ENCODE measurements at regions not wholly inside any gene's neighbourhood (a gene's known extent, or its start where the extent isn't known, plus 50 kb on each side); places are given as distances from the start of the nearest gene placed in this dataset.

DNA sequence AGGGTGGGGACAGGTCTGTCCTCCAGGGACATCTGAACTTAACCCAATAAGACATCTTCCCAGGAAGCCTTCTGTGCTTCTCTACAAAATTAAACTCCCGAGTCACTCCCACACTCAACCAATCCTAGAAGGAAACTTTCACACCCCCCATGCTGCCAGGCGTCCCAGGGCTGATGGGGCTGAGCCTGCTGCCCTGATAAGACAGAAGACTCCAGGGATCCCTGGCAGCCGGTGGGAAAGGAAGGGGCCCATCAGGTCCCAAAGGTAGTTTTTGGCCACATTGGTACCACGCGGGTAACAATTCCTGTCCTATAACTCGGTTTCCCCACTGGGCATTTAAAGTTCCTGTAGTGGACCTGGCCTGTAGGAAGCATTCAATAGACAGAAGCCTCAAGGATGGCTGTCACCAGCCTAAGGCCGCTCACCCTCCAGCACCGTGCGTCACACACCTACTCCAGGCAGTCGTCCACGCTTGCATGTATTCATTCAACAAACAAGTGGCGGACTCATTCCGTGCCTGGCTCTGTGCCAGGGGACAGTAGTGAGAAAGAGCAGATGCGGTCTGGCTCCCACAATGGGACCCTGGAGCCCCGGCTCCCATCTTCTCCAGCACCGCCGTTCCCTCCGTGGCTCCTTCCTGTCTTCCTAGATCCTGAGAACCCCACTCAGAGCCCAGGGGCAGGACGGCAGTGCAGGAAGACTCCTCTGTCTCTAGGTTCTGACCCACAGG, 465.2 kb downstream of the NPHP4 start:
- no peaks in the 10 kb centered on the region for H3K36me3 ChIP-seq (ENCODE audit: control insufficient read depth in 3 of 3, insufficient read depth in 3 of 3, low read length in 3 of 3)
- H3K4me1 ChIP-seq (ENCODE audit: control insufficient read depth in 3 of 3, insufficient read depth in 3 of 3, low read length in 3 of 3) = no peaks in the 10 kb centered on the region
- no peak overlapping the region for H3K9ac ChIP-seq (ENCODE audit: low read depth in 1 of 3, low read length in 3 of 3)
- H3K27me3 ChIP-seq (ENCODE audit: control insufficient read depth in 3 of 3, insufficient read depth in 3 of 3, low read length in 3 of 3) = peaks cover 11 to 37% (median 26%) of the 10 kb centered on the region in 3 donors
- H3K4me3 ChIP-seq (ENCODE audit: low read length in 3 of 3) = no peak overlapping the region
- H3K27ac ChIP-seq (ENCODE audit: low read depth, low read length) = no peak overlapping the region
- H3K9me3 ChIP-seq (ENCODE audit: control insufficient read depth in 3 of 3, low read length in 3 of 3) = peaks cover 0 to 4% (median 2%) of the 10 kb centered on the region in 3 donors

DNA sequence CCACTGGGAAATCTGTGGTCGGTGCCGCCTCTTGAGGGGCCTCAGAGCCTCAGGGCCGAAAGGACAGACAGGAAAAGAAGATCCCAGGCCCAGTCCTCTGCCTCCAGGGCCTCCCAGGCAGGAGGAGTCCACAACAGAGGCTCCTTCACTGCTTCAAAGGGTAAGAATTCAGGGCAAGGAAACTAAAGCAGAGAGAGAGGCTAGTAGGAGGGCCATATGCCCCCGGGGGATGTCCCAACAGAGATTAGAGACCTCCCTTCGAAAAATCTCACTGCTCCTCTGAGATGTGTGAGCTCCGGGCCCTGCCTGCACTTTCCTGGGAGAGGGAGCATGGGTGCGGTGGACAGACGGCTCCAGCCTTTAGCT, 465.9 kb downstream of the NPHP4 start:
- Histone ChIP-seq H3K27ac (ENCODE audit: low read depth, low read length) (no peak overlapping the region), H3K4me1 (ENCODE audit: control insufficient read depth in 3 of 3, insufficient read depth in 3 of 3, low read length in 3 of 3) (no peaks in the 10 kb centered on the region), H3K27me3 (ENCODE audit: control insufficient read depth in 3 of 3, insufficient read depth in 3 of 3, low read length in 3 of 3) (peaks cover 11 to 37% (median 26%) of the 10 kb centered on the region in 3 donors), H3K36me3 (ENCODE audit: control insufficient read depth in 3 of 3, insufficient read depth in 3 of 3, low read length in 3 of 3) (no peaks in the 10 kb centered on the region), H3K9me3 (ENCODE audit: control insufficient read depth in 3 of 3, low read length in 3 of 3) (peaks cover 0 to 4% (median 2%) of the 10 kb centered on the region in 3 donors), H3K9ac (ENCODE audit: low read depth in 1 of 3, low read length in 3 of 3) (no peak overlapping the region), H3K4me3 (ENCODE audit: low read length in 3 of 3) (no peak overlapping the region)

DNA sequence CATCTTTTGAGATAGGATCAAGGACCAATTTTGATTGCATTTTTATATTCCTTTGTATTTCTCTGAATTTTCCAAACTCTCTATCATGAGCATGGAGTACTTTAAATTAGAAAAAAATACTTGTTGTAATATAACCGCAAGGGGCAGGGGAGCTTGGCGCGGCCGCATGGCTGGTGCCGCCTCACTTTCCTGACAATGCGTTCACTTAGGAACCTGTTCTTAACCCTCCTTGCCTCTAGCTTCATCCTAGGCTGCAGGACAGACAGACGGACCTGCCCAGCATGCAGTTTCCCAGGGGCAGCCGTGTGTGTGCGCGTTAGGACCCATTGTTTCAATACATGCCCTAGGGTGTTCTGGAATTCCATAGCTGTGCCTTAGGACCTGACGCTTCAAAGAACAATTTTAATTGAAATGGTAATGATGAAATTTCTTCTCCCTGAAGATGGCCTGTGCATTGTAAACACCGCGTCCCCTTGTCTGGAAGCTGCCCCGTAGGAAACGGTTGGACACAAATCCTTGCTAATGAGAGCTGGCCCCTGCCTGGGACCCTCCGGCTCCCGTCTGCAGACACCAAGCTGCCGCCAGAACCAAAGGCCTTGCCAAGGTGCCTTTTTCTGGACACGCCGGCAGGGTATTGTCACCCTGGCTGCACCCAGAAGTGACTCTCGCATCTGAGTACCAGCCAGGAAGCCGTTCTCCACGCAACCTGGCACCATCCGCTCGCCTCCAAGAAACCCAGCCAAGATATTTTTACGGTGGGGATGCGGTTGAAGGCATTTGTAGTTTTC, 466.4 kb downstream of the NPHP4 start:
- peaks cover 11 to 37% (median 26%) of the 10 kb centered on the region in 3 donors for H3K27me3 ChIP-seq (ENCODE audit: control insufficient read depth in 3 of 3, insufficient read depth in 3 of 3, low read length in 3 of 3)
- no peaks in the 10 kb centered on the region for H3K4me1 ChIP-seq (ENCODE audit: control insufficient read depth in 3 of 3, insufficient read depth in 3 of 3, low read length in 3 of 3)
- H3K36me3 ChIP-seq (ENCODE audit: control insufficient read depth in 3 of 3, insufficient read depth in 3 of 3, low read length in 3 of 3) = no peaks in the 10 kb centered on the region
- H3K27ac ChIP-seq (ENCODE audit: low read depth, low read length) = no peak overlapping the region
- H3K9me3 ChIP-seq (ENCODE audit: control insufficient read depth in 3 of 3, low read length in 3 of 3) = peaks cover 0 to 4% (median 2%) of the 10 kb centered on the region in 3 donors
- H3K4me3 ChIP-seq (ENCODE audit: low read length in 3 of 3) = no peak overlapping the region
- H3K9ac ChIP-seq (ENCODE audit: low read depth in 1 of 3, low read length in 3 of 3) = no peak overlapping the region

DNA sequence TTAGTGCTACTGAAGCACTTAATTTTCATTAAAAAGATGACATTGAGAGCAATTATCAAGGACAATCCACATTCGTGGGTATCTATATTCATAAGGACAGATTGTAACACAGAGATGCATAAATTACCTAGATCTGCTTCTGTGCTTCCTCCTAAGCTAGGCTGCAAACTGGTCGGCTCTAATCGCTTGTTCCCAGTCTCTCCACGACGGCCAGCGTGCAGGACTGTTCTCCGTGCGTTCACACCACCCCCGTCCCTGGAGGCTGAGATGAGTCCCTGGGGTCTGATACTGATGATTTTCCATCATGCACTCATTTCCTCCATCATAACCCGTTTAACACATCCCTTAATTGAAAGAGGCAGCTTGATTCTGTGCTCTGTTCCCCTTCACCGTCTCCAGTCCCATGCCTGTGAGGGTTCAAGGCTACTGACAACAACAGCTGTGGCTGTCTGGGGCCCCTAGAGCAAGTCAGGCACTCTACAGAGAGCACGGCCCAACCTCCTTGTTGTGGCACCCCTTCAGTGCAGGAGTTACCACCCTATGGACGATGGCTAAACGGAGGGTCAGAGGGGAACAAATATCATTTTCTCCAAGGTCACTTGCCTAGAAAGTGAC, 469.6 kb downstream of the NPHP4 start:
- Histone ChIP-seq H3K27ac (ENCODE audit: low read depth, low read length) (no peak overlapping the region), H3K27me3 (ENCODE audit: control insufficient read depth in 3 of 3, insufficient read depth in 3 of 3, low read length in 3 of 3) (peaks cover 11 to 34% (median 26%) of the 10 kb centered on the region in 3 donors), H3K4me1 (ENCODE audit: control insufficient read depth in 3 of 3, insufficient read depth in 3 of 3, low read length in 3 of 3) (no peaks in the 10 kb centered on the region), H3K36me3 (ENCODE audit: control insufficient read depth in 3 of 3, insufficient read depth in 3 of 3, low read length in 3 of 3) (no peaks in the 10 kb centered on the region), H3K9me3 (ENCODE audit: control insufficient read depth in 3 of 3, low read length in 3 of 3) (no peaks in the 10 kb centered on the region), H3K9ac (ENCODE audit: low read depth in 1 of 3, low read length in 3 of 3) (no peak overlapping the region), H3K4me3 (ENCODE audit: low read length in 3 of 3) (no peak overlapping the region)

DNA sequence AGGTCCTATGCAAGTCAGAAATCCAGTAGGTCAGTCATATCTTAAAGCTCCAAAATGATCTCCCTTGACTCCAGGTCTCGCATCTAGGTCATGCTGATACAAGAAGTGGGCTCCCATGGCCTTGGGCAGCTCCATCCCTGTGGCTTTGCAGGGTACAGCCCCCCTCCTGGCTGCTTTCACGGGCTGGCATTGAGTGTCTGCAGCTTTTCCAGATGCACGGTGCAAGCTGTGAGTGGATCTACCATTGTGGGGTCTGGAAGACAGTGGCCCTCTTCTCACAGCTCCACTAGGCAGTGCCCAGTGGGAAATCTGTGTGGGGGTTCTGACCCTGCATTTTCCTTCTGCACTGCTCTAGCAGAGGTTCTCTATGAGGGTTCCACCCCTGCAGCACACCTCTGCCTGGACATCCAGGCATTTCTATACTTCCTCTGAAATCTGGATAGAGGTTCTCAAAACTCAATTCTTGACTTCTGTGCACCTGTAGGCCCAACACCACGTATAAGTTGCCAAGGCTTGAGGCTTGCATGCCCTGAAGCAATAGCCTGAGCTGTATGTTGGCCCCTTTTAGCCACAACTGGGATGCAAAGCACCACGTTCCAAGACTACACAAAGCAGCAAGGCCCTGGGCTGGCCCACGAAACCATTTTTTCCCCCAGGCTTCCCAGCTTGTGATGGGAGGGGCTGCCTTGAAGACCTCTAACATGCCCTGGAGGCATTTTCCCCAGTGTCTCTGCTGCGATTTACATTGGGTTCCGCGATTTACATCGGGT, 472.7 kb downstream of the NPHP4 start:
- Histone ChIP-seq H3K27me3 (ENCODE audit: control insufficient read depth in 3 of 3, insufficient read depth in 3 of 3, low read length in 3 of 3) (peaks cover 5 to 20% (median 16%) of the 10 kb centered on the region in 3 donors), H3K4me1 (ENCODE audit: control insufficient read depth in 3 of 3, insufficient read depth in 3 of 3, low read length in 3 of 3) (no peaks in the 10 kb centered on the region), H3K4me3 (ENCODE audit: low read length in 3 of 3) (no peak overlapping the region), H3K9me3 (ENCODE audit: control insufficient read depth in 3 of 3, low read length in 3 of 3) (no peaks in the 10 kb centered on the region), H3K9ac (ENCODE audit: low read depth in 1 of 3, low read length in 3 of 3) (no peak overlapping the region), H3K36me3 (ENCODE audit: control insufficient read depth in 3 of 3, insufficient read depth in 3 of 3, low read length in 3 of 3) (no peaks in the 10 kb centered on the region), H3K27ac (ENCODE audit: low read depth, low read length) (no peak overlapping the region)

DNA sequence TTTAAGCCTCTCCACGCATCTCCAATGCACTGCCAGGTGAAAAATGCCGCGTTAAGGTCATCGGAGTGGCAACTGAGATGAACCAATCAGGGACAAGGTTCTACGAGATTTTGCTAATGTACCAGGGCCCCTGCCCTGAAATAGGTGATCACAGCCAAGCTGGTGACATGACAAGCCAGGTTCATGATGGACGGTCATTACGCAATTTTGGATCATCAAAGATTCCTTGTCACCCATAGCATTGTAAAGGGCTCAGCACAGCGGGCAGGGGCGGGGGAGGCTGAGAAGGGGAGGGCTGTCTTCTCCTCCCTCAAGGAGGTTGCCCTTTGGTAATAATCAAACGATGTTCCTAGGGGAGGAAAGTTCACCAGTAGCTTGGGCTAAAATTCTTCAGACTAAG, 475.5 kb downstream of the NPHP4 start:
- Histone ChIP-seq H3K36me3 (ENCODE audit: control insufficient read depth in 3 of 3, insufficient read depth in 3 of 3, low read length in 3 of 3) (no peaks in the 10 kb centered on the region), H3K4me3 (ENCODE audit: low read length in 3 of 3) (no peak overlapping the region), H3K27me3 (ENCODE audit: control insufficient read depth in 3 of 3, insufficient read depth in 3 of 3, low read length in 3 of 3) (peaks cover 0 to 11% (median 11%) of the 10 kb centered on the region in 3 donors), H3K9ac (ENCODE audit: low read depth in 1 of 3, low read length in 3 of 3) (no peak overlapping the region), H3K4me1 (ENCODE audit: control insufficient read depth in 3 of 3, insufficient read depth in 3 of 3, low read length in 3 of 3) (no peaks in the 10 kb centered on the region), H3K27ac (ENCODE audit: low read depth, low read length) (no peak overlapping the region), H3K9me3 (ENCODE audit: control insufficient read depth in 3 of 3, low read length in 3 of 3) (no peaks in the 10 kb centered on the region)

DNA sequence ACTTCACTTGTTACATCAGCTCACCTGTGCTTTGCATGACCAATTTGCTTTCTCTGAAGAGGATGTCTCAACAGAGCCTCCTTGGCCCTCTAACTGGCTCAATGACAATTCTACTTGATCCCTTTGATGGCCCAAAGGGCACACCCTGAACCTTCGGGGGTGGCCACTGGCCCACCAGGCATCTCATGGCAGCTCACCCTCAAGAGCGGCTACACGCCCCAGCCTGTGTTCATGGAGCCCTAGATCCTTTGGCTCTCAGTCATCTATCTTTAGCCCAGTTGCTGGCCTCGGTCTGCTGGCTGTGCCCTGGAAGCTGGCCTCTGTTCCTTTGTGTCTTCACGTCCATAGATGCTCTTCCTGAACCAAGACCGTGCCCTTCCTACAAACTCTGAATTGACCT, 476.7 kb downstream of the NPHP4 start:
- no peaks in the 10 kb centered on the region for H3K4me1 ChIP-seq (ENCODE audit: control insufficient read depth in 3 of 3, insufficient read depth in 3 of 3, low read length in 3 of 3)
- peaks cover 0 to 22% (median 21%) of the 10 kb centered on the region in 3 donors for H3K27me3 ChIP-seq (ENCODE audit: control insufficient read depth in 3 of 3, insufficient read depth in 3 of 3, low read length in 3 of 3)
- H3K4me3 ChIP-seq (ENCODE audit: low read length in 3 of 3) = no peak overlapping the region
- no peak overlapping the region for H3K9ac ChIP-seq (ENCODE audit: low read depth in 1 of 3, low read length in 3 of 3)
- H3K27ac ChIP-seq (ENCODE audit: low read depth, low read length) = no peak overlapping the region
- H3K36me3 ChIP-seq (ENCODE audit: control insufficient read depth in 3 of 3, insufficient read depth in 3 of 3, low read length in 3 of 3) = no peaks in the 10 kb centered on the region
- no peaks in the 10 kb centered on the region for H3K9me3 ChIP-seq (ENCODE audit: control insufficient read depth in 3 of 3, low read length in 3 of 3)

DNA sequence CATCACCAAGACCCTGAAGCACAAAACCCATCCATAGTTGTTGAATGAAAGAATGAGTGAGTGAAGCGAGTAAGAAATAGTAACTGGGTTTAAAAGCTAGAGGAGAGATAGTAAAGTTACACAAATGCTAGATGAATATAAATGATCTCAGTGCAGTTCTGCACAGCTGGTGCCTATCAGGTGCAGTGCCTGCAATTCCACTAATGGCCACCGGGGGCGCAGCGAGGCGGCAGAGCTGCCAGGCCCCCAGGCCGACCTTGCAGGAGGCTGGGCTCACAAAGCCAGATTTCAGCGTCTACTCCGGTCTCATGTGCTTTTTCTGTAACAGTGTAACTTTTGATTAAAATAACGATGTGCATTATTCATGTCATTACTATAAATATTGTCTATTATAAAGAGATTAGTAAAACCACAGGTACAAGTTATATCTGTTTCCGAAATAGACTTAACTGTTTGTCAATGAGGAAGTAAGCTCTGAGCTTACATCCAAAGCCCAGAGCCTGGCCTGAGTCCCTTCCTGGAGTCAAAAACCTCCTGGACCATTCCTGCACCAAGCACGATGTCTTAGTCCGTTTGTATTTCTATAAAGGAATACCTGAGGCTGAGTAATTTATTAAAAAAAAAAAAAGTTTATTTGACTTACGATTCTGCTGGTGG, 477.6 kb downstream of the NPHP4 start:
- Histone ChIP-seq H3K27me3 (ENCODE audit: control insufficient read depth in 3 of 3, insufficient read depth in 3 of 3, low read length in 3 of 3) (peaks cover 0 to 22% (median 21%) of the 10 kb centered on the region in 3 donors), H3K9ac (ENCODE audit: low read depth in 1 of 3, low read length in 3 of 3) (no peak overlapping the region), H3K4me3 (ENCODE audit: low read length in 3 of 3) (no peak overlapping the region), H3K9me3 (ENCODE audit: control insufficient read depth in 3 of 3, low read length in 3 of 3) (no peaks in the 10 kb centered on the region), H3K27ac (ENCODE audit: low read depth, low read length) (no peak overlapping the region), H3K36me3 (ENCODE audit: control insufficient read depth in 3 of 3, insufficient read depth in 3 of 3, low read length in 3 of 3) (no peaks in the 10 kb centered on the region), H3K4me1 (ENCODE audit: control insufficient read depth in 3 of 3, insufficient read depth in 3 of 3, low read length in 3 of 3) (no peaks in the 10 kb centered on the region)

DNA sequence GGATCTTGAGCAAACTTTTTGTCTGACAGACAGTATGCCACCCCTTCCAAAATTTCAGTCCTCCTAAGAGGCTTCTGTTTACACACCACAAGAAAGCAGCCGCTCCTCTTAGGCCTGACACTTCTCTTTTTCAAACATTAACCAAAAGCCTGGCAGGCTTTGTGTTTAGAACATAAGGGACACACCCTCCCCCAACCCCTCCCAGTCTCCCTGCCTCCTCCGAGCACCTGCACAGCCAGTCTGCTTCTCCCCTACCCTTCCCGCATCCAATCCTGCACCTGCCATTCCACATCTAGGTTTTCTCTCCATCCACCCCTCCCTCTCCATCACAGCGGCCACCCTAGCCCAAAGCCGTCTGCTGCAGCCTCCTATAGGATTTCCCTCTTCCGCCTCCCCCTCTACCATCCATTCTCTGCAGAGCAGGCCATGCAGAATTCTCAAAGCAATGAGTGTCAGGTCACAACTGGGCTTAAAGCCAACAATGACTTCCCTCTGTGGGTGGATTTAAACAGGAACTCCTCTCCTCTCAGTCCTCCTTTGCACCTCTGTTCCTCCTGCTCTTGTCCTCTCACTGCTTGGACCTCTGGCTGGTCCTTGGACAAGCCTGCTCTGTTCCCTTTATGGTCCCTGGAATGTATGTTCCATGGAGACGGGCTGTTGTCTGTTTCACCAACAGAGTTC, 478.2 kb downstream of the NPHP4 start:
- no peak overlapping the region for H3K4me3 ChIP-seq (ENCODE audit: low read length in 3 of 3)
- no peak overlapping the region for H3K27ac ChIP-seq (ENCODE audit: low read depth, low read length)
- H3K9ac ChIP-seq (ENCODE audit: low read depth in 1 of 3, low read length in 3 of 3) = no peak overlapping the region
- H3K4me1 ChIP-seq (ENCODE audit: control insufficient read depth in 3 of 3, insufficient read depth in 3 of 3, low read length in 3 of 3) = no peaks in the 10 kb centered on the region
- H3K27me3 ChIP-seq (ENCODE audit: control insufficient read depth in 3 of 3, insufficient read depth in 3 of 3, low read length in 3 of 3) = peaks cover 0 to 22% (median 21%) of the 10 kb centered on the region in 3 donors
- H3K36me3 ChIP-seq (ENCODE audit: control insufficient read depth in 3 of 3, insufficient read depth in 3 of 3, low read length in 3 of 3) = no peaks in the 10 kb centered on the region
- no peaks in the 10 kb centered on the region for H3K9me3 ChIP-seq (ENCODE audit: control insufficient read depth in 3 of 3, low read length in 3 of 3)
